ENCODE measurements at regions not wholly inside any gene's neighbourhood (a gene's known extent, or its start where the extent isn't known, plus 50 kb on each side); places are given as distances from the start of the nearest gene placed in this dataset.
"Not testable (repeated sequence)": the region's sequence is repeated elsewhere in the genome, so short reads cannot be mapped to it uniquely, and the experiment has no call there.

DNA sequence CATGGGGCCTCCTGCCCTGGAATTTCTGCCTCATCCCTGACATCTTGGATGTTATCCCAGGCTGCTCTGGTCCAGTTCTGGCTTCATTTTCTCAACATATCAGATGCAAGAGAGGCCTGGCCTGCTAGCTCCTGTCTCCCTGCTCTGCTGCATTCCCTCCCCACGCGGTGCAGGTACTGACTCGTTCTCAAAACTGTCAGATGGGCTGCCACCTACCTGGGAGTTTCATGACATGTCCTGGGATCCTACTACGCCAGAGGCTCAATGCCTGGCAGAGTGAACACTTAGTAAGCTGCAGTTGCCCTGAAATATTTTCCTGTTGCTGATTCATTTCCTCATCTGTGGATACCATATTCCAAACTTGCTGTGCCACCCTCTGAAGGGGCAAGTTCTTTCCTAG, 126.7 kb upstream of the PLGLB2 start:
- not testable (repeated sequence) for TF ChIP-seq CTCF (IDR thresholded peaks at IDR 0.05; ENCODE audit: extremely low read depth in 1 of 2, insufficient read depth in 1 of 2, low read depth in 1 of 2, low read length in 2 of 2); POLR2AphosphoS5 (IDR thresholded peaks at IDR 0.05; ENCODE audit: insufficient read depth, low read depth, low read length); POLR2A (IDR thresholded peaks at IDR 0.05; ENCODE audit: low read depth, low read length); FOS (IDR thresholded peaks at IDR 0.05; ENCODE audit: borderline replicate concordance, insufficient read depth, low read length); EZH2 (IDR thresholded peaks at IDR 0.05; ENCODE audit: borderline replicate concordance, low read depth, low read length, severe bottlenecking); MAX (IDR thresholded peaks at IDR 0.05; ENCODE audit: insufficient read depth, insufficient read length); JUN (IDR thresholded peaks at IDR 0.05; ENCODE audit: borderline replicate concordance, insufficient read depth, insufficient read length, low read depth)
